K562 (cell line): ENCODE measurements at regions not wholly inside any gene's neighbourhood (a gene's known extent, or its start where the extent isn't known, plus 50 kb on each side); places are given as distances from the start of the nearest gene placed in this dataset.

Source experiments
- CHD7 ChIP-seq: fragments of 200-600 bp; sonication (generic); IDR thresholded peaks from one replicate; pipeline ENCODE4 v1.6.1; 2012; ENCODE audit warnings: mild to moderate bottlenecking, low read depth, low read length, inconsistent platforms

- no peak for TF ChIP-seq CHD7
Observed at GRCh38 chr5:117302949-117303348, 728.3 kb upstream of the SEMA6A start (continued).
